GM19395 (cell line): ENCODE measurements at regions not wholly inside any gene's neighbourhood (a gene's known extent, or its start where the extent isn't known, plus 50 kb on each side); places are given as distances from the start of the nearest gene placed in this dataset.
"Not testable (repeated sequence)": the region's sequence is repeated elsewhere in the genome, so short reads cannot be mapped to it uniquely, and the experiment has no call there.

Source experiments
- ATAC-seq: cut with Tn5 transposase; IDR thresholded peaks from one replicate; pipeline ENCODE4 v1.9.1; 2021; ENCODE audit warnings: mild to moderate bottlenecking, moderate library complexity; ENCODE audit not compliant: unreplicated experiment

DNA sequence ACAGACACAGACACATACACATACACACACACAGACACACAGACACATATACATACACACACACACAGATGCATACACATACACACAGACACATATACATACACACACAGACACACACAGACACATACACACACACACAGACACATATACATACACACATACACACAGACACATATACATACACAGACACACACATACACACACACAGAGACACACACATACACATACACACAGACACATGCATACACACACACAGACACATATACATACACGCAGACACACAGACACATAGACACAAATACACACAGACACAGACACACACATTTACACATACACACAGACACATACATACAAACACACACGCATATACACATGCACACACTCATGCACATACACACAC, 81.5 kb upstream of the ARL4C start:
- no peak for ATAC-seq

DNA sequence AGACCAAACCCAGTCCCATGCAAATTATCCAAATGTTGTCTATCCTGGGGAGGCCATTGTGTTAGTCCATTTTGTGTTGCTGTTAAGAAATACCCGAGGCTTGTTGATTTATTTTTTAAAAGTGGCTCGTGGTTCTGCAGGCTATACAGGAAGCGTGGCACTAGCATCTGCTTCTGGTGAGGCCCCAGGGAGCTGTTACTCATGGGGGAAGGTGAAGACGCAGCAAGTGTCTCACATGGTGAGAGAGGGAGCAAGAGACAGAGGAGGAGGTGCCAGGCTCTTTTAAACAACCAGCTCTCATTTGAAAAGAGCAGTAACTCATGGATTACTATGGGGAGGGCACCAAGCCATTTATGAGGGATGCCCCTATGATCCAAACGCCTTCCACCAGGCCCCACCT, 80.3 kb upstream of the ARL4C start:
- no peak for ATAC-seq

DNA sequence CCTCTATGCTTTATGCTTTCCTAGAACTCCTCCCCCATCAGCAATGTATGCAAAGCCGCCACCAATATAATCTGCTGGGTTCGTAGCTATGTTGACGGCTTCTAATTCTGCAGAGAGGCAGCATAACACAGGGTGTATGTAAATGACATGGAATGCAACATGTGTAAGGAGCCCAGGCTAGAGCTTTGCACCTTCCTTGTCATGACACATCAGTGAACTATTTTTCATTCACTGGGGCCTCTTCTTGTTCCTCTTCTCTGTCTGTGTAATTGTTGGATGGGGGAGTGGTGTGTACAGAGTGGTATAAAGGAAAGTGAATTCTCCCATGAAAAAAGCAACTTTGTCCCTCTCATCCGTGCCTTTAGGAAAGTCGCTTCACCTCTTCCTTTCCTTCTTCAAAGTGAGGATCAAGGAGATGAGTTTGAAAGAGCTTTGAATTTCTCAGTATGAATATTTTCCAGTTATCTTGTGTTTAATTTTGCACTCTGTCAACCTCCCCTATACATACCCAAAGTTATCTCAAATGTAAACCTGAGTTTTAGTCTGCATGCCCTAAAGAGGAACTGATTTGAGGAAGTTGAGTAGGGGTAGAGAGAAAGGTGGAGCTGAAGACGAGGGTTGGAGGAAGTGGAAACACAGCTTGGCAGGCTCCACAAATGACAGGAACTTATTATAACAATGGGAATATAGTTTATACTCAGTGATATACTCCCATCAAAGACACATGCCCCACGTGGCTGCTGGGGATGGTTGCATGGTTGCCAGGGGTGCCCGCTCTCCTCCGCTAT, 74.9 kb upstream of the ARL4C start:
- no peak for ATAC-seq

DNA sequence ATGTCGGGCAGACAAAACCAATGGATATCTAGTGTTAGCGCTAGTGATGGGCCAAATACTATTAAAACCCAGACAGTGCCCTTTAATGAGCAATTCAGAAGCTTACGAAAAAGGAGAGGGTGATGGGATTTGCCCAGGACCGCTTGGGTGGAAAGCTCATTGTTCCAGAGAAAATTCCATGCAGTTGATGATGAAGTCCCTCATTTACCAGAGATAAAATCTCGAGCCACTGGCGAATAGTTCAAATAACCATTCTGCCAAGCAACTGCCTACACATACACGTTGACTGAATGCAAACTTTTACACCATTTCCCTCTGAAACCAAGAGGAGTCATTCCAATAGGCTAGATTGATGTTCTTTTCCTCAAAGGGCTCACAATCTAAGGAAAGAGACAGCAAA, 73.6 kb upstream of the ARL4C start:
- no peak for ATAC-seq

DNA sequence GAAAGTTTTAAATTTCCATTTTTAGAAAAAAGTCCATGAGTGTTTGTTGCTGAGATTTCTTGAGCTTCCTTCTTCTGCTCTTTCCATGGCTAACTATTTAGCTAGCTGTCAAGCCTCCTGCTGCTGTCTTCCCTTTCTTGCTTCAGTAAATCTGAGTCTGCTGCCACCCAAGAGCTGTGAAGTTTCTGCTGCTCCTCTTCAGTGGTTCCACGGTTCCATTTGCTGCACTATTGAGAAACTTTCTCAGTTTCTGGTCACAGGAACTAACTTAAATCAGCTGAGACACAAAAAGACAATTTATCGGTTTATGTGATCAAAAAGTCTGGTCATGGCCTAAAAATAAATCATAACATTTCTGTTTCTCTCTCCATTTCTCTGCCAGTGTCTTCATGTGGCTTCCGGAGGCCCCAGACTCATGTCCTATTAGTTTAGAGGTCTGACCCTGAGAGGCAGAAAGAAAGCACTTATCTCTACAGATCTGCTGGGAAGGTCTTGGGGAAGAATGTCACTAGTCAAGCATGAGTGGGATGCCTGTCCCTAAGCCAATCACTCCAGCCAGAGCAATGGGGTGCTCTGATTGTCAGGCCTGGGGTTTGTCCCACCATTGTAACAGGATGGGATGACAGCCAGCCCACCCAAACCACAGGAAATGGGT, 73.0 kb upstream of the ARL4C start:
- ATAC-seq = no peak

DNA sequence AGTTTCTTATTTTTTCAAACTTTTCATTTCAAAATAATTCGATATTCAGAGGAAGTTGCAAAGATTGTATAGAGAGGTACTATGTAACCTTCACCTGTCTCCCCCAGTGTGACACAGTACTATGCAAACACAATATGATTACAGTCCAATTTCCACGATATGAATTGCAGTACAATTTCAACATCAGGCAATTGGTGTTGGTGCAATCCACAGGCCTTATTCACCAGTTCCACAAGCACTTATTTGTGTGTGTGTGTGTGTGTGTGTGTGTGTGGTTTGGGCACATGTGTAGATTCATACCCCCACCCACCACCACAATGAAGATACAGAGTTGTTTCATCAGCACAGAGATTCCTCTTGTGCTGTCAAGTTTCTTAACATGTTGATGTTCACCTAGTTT, 69.7 kb upstream of the ARL4C start:
- no peak for ATAC-seq

DNA sequence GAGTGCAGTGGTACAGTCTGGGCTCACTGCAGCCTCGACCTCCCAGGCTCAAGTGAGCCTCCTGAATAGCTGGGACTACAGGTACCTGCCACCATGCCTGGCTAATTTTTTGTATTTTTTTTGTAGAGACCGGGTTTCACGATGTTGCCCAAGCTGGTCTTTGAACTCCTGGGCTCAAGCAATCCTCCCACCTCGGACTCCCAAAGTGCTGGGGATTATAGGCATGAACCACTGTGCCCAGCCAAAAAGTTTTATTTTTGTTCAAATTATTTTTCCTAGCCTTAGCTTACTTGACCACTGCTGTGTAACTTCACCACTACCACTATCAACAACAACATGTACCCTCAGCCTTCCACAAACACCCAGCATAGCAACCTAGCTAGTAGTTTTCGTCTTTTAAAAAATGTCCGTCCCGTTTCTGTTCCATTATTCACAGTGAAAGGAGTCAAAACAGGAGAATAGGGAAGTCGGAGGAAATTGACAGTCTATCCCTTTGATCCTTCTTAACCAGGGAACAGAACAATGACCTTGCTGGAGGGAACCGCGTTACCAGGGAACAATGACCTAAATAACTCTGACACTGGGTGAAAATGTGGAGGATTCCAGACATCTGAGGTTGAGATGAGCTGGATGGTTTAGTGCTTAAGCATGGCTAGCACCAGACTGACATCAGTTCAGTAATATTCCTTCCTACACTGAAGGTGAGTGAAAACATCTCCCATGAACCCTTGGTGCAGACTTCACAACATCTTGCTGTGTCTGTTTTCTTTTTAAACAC, 69.2 kb upstream of the ARL4C start:
- ATAC-seq = no peak

DNA sequence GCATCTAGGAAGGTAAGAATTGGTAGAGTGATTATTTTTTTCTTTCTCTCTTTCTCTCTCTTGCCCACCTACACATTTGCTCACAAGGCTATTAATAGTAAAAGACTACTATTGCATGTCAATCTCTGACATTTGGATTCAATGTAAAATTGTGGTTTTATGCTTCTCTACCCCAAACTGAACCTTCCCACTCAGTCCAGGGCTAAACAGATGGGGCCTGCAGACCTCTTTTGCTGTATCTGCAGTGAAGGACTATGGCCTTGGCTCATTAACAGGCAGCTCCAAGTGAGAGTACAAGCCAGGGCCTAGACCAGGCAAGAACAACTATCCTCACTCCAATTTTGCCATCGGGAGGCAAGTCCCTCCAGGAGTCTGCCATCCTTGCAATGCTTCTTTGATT, 68.3 kb upstream of the ARL4C start:
- no peak for ATAC-seq

DNA sequence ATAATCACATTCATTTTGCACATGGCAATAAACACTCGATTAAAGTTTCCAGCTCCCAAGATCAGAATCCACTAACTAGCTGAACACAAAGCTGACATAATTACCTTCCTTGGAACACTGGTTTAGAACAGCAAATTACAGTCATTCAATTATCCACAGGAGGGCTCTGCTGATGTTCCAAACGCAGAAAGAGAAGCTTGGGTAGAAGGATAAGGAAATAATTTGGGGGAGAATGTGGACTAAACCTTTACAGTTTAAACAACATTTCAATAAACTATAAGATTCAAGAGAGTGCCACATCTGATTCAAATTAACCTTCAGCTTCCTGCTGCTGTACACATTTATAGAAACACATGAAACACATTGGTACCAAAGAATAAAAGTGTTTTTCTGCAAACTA, 67.8 kb upstream of the ARL4C start:
- ATAC-seq = no peak

DNA sequence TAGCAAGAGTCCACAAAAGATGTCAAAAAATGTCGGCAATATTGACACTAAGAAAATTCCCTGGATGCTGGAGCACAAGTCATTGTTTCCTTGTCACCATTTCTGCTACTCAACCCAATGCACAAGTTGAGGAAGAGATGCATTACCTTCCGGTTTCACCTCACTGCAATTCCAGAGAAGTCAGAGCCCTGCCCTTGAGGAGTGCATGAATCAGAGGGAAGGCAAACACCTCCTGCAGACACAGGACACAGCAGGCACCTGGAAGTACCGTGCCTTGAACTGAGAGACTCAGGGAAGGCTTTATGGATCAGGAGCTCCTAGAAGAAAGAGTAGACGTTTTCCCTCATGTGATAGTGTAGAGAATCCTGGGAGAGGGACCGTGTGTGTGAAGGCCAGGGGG, 62.7 kb upstream of the ARL4C start:
- ATAC-seq = no peak

DNA sequence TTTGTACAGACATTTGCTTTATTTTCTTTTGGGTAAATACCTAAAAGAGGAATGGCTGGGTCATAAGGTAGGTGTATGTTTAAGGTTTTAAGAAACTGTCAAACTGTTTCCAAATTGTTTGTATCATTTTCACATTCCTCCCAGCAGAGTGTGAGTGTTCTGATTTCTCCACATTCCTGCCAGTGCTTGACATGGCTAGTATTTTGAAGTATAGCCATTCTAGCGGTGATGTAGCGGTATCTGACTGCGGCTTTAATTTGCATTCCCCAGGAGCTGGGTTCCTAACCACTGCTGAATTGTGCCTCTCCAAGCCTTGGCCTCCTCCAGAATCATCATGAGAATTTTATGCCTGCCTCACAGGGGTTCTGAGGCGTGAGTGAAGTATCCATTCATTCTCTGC, 61.8 kb upstream of the ARL4C start:
- no peak for ATAC-seq

DNA sequence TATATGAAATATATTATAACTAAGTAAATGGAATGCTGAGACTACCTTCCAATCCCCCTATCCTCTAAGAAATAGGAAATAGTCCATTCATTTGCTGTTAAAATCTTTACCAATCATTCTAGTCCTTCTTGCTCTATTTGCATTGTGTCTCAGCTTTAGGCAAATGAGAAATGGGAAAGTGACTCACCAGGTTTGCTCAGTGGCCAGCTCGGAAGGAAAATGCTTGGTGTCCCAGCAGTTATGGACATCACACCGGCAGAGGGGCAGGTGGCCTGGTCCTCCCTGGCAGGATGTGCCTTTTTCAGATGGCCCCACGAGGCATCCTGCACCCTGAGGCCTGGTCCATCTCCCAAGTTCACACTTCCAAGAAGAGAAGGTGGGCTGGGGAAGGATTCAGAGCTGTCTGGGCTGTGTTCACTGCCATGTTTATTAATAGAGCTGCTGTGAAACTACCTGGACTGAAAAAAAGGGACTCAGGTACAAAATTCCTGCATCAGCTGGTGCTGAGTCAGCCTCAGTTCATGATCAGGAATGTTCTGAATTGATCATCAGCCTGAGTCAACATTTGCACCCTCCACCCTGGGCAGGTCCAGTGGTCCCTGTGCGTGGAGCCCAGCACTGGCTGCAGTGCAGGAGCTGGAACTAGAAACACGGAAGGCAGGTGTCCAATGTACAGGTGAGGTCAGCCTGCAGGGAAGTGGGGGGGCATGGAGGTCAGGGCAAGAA, 60.1 kb upstream of the ARL4C start:
- ATAC-seq = no peak

DNA sequence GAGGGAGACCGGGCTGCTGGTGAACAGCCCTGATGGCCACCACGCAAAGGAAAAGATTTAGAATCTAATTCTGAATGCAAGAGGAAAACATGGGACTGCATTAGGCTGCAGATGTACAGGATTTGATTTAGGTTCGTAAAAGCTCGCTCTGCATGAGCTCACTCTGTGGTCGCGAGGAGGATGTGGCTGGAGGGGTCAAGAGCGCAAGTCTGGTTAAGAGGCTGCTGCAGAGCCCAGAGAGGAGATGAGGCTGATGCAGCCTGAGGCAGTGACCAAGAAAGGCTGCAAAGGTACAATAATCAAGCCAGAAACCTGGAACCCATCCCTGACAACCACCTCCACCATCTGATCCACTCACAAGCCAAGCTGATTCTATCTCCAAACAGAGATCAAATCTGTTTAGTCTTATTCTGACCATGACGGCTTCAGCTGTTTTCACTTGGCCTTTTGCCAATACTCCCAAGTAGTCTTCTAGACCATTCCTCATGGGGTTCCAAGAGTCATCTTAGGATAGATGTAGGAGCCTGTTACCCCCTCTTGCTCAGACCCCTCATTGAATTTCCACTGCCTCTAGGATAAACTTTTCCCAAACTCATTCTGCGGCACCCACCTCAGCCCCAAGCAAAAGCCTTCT, 58.9 kb upstream of the ARL4C start:
- no peak for ATAC-seq

DNA sequence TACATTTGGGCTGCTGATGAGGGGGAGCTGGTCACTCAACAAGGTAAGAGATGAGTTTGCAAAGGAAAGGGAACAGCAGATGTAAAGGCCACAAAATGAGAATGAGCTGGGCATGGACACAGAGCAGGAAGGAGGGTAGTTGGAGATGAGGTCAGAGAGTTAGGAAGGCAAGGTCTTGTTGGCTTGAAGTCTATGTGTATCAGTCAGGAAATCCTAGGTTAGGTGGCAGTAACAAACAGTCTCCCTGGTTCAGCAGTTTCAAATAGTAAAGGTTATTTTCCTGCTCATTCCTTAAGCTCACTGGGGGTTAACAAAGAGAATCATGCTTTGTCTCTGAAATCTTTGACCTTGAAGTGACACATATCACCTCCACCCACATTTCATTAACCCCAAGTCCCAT, 58.3 kb upstream of the ARL4C start:
- ATAC-seq = no peak

DNA sequence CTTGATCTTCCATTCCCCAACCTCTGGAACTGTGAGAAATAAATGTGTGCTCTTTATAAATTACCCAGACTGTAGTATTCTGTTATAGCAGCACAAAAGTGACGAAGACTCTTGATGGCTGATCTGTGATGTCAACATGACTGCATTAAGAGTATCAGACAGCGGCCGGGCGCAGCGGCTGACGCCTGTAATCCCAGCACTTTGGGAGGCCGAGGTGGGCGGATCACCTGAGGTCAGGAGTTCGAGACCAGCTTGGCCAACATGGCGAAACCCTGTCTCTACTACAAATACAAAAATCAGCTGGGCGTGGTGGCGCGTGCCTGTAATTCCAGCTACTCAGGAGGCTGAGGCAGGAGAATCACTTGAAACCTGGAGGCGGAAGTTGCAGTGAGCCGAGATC, 56.3 kb upstream of the ARL4C start:
- not testable (repeated sequence) for ATAC-seq

DNA sequence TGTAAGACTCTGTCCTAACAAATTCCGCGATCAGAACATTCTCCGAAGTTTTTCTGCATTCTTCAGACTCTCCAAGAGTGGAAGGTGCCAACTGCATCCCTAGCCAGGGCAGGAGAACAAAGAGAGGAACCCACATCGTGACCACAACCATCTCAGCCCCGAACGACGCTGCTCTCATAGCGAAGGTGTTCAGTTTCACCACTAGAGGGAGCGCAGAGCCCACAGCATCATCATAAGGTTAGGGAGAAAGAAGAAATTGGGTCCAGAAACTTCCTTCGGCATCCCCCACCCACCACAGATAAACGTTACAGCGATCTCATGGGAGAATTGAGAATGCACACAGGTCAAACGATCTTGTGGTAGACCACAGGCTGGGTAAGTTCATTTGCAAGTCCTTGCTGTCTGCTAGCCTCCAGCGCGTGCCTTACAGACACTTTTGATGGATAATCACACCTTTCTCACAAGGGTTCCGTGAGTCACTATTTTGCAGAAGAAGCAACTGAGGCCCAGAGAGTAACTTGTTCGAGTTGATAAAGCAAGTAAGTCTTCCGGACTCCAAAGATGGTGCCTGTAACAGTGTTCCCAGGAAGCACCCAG, 53.7 kb upstream of the ARL4C start:
- ATAC-seq = peak; percentile 65

DNA sequence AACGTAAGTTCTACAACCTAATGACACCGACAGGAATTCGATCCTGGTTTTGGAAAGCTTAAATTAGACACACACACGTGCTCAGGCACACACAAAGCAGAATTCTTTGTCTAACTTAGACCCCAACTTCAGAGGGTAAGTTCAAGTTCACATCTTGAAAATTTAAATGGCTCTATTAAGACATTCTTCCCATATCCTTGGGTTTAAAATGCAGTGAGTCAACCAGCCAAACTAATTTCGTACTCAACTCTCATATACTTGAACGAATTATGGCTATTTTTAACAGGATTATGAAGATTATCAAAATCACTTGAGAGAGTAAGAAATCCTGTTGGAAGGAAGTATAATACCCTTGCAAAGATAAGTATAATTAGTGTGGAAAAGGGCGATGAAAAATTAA, 53.2 kb upstream of the ARL4C start:
- ATAC-seq = no peak

DNA sequence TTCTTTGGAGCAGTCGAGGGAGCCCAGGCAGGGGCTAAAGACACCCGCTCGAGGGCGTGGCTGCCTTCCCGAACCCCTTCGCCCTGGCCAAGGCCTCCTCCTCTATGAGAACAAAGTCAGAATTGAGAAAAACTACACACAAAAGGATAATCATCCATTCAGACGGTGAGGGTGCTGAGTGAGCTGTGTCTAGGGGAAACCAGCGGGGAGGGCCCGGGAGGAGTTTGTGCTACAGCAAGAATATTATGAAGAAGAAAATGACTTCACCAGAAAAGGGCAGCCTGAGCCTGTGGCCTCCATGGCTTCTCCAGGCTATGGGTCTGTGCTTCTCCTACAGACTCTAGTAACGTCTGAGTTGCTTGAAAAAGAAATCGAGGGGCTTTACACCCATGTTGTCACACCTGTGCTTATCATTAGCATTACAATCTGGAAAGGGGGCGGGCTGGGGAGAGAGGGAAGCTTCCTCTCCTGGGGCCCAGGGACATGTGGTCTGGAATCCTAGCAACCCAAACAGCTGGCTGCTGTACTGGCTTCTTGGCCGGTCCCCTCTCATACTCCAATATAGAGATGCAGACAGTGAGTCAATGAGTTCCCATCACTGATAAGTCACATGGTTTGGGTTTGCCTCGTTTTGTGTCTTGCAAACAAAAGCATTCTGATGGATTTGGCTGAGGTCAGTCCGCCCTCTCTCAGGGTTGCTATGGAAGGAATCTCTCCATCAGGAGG, 52.0 kb upstream of the ARL4C start:
- ATAC-seq = no peak

DNA sequence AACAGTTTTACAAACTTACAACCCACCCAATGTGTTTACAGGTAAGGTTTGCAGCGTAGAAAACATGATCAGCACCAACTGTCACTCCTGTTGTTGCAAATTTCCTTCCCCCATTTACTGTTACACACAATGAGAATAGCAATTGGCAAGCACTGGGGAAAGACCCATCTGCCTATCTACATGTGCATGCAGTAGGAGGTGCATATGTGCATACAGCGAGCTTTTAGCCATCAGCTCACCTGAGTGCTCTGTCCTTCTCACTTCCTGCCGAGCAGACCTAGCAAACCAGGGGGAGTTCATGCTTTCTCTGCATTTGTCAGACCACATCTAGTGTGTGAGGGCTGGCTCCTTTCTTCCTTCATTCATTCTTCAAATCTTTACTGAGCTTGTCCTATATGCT, 49.9 kb upstream of the ARL4C start:
- ATAC-seq = no peak
